ENCODE measurements at regions not wholly inside any gene's neighbourhood (a gene's known extent, or its start where the extent isn't known, plus 50 kb on each side); places are given as distances from the start of the nearest gene placed in this dataset.

- Histone ChIP-seq H2BK15ac (ENCODE audit: low read depth, low read length) (no peak overlapping the region), H2BK5ac (ENCODE audit: insufficient read length, low read length) (no peak overlapping the region), H3K56ac (ENCODE audit: insufficient read length, low read depth, low read length) (no peak overlapping the region), H3K23me2 (ENCODE audit: insufficient read length, low read depth, low read length, poor library complexity, severe bottlenecking) (no peaks in the 10 kb centered on the region), H4K8ac (replicated peaks; ENCODE audit: insufficient read length, low read depth, low read length) (no peak overlapping the region), H2AFZ (ENCODE audit: low read length) (no peak overlapping the region), H3K9ac (ENCODE audit: extremely low read depth, insufficient read length, low read length) (no peak overlapping the region), H2BK12ac (ENCODE audit: insufficient read length, low read depth, low read length) (no peak overlapping the region), H2AK5ac (ENCODE audit: insufficient read length, low read length) (no peak overlapping the region), H2BK20ac (ENCODE audit: low read depth, low read length, poor library complexity, severe bottlenecking) (no peak overlapping the region), H3K27ac (ENCODE audit: insufficient read length, low read depth, low read length) (no peak overlapping the region), H3K23ac (ENCODE audit: insufficient read length, low read depth, low read length) (no peak overlapping the region), H3K79me1 (ENCODE audit: insufficient read depth, low read depth, low read length, poor library complexity, severe bottlenecking) (no peaks in the 10 kb centered on the region), H3K4me1 (ENCODE audit: insufficient read depth, low read length) (no peaks in the 10 kb centered on the region; the same call in 1 of the 2 replicates), H3T11ph (ENCODE audit: low read length) (no peak overlapping the region), H3K9me3 (ENCODE audit: control insufficient read depth, low read depth, low read length) (no peaks in the 10 kb centered on the region), H3K4me2 (ENCODE audit: insufficient read depth, insufficient read length, low read length) (no peak overlapping the region), H2BK120ac (ENCODE audit: low read depth, low read length, poor library complexity, severe bottlenecking) (no peak overlapping the region), H3K79me2 (ENCODE audit: insufficient read depth, low read length) (no peaks in the 10 kb centered on the region), H4K5ac (ENCODE audit: insufficient read length, low read depth, low read length) (no peak overlapping the region), H4K20me1 (ENCODE audit: control insufficient read depth, insufficient read depth, insufficient read length) (no peaks in the 10 kb centered on the region), H3K4ac (ENCODE audit: low read depth, low read length) (no peak overlapping the region), H4K91ac (ENCODE audit: insufficient read length, low read depth, low read length) (no peak overlapping the region), H3K27me3 (ENCODE audit: insufficient read depth, low read length) (no peaks in the 10 kb centered on the region), H3K14ac (ENCODE audit: insufficient read depth, low read length) (no peak overlapping the region), H3K18ac (ENCODE audit: insufficient read length, low read depth, low read length) (no peak overlapping the region)
- Mint-ChIP-seq H3K27me3 (ENCODE audit: low read depth) (no peaks in the 10 kb centered on the region), H3K9me3 (no peaks in the 10 kb centered on the region), H3K4me1 (peaks cover 7 to 14% of the 10 kb centered on the region in 2 experiments), H3K36me3 (ENCODE audit: insufficient read depth in 1 of 3, low read depth in 3 of 3) (no peaks in the 10 kb centered on the region), H3K27ac (no peak overlapping the region), H3K4me3 (no peak overlapping the region)
- whole genome bisulfite sequencing (ENCODE audit: extremely low coverage, insufficient read length, low lambda C conversion rate), result no CpG with 5 or more reads among the region's 23 CpGs
- TF ChIP-seq, protein P1, sequence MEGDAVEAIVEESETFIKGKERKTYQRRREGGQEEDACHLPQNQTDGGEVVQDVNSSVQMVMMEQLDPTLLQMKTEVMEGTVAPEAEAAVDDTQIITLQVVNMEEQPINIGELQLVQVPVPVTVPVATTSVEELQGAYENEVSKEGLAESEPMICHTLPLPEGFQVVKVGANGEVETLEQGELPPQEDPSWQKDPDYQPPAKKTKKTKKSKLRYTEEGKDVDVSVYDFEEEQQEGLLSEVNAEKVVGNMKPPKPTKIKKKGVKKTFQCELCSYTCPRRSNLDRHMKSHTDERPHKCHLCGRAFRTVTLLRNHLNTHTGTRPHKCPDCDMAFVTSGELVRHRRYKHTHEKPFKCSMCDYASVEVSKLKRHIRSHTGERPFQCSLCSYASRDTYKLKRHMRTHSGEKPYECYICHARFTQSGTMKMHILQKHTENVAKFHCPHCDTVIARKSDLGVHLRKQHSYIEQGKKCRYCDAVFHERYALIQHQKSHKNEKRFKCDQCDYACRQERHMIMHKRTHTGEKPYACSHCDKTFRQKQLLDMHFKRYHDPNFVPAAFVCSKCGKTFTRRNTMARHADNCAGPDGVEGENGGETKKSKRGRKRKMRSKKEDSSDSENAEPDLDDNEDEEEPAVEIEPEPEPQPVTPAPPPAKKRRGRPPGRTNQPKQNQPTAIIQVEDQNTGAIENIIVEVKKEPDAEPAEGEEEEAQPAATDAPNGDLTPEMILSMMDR (conservative IDR thresholded peaks at IDR 0.05), result no peak
- no peak for DNase-seq
These were observed 548.9 kb downstream of the QKI start for GRCh38 chr6:163963205-163964120.

All from H9 (cell line).